H1 (cell line): ENCODE measurements at regions not wholly inside any gene's neighbourhood (a gene's known extent, or its start where the extent isn't known, plus 50 kb on each side); places are given as distances from the start of the nearest gene placed in this dataset.

Source experiments
- CTCF ChIA-PET: fragments of 300-600 bp; sonication (Branson Sonifier 250); formaldehyde crosslinking; loops from one replicate; lab custom pipeline; 2021; ENCODE audit not compliant: partially characterized antibody; lab: Charles Lee
- POLR2A ChIA-PET: fragments of 300-600 bp; sonication (Branson Sonifier 250); formaldehyde crosslinking; loops from one replicate; lab custom pipeline; 2021; ENCODE audit warnings: inconsistent platforms; ENCODE audit not compliant: partially characterized antibody; lab: Charles Lee
- DNase-seq, 2 experiments: peaks; one replicate each; pipeline versions ENCODE4 v3.0.0 to v3.0.0-alpha.2; 2010 to 2022; ENCODE audit warnings: low spot score in 2 of 2, low read depth in 1 of 2, mixed read lengths in 1 of 2
- FAIRE-seq: peaks from 2 replicates; lab custom pipeline; 2011; peaks lifted over from hg19 to GRCh38; lab: Jason Lieb, UNC
- H2AFZ ChIP-seq: 2 replicates; pipeline ENCODE4 v1.8.1; 2012; ENCODE audit warnings: low read length, inconsistent platforms
- H2AK5ac ChIP-seq: 2 replicates; pipeline ENCODE4 v1.6.1; 2013; ENCODE audit warnings: low read depth, low read length
- H2BK120ac ChIP-seq: replicated peaks from 2 replicates; pipeline ENCODE3; 2013; ENCODE audit warnings: low read depth, low read length, inconsistent platforms
- H2BK12ac ChIP-seq: 2 replicates; pipeline ENCODE4 v1.6.1; 2013; ENCODE audit warnings: low read depth, low read length
- H2BK15ac ChIP-seq: 2 replicates; pipeline ENCODE4 v1.6.1; 2013; ENCODE audit warnings: low read length
- H2BK20ac ChIP-seq: 2 replicates; pipeline ENCODE4 v1.6.1; 2013; ENCODE audit warnings: low read length
- H2BK5ac ChIP-seq: 2 replicates; pipeline ENCODE4 v1.6.1; 2013; ENCODE audit warnings: low read depth, low read length
- H3K14ac ChIP-seq: 2 replicates; pipeline ENCODE4 v1.6.1; 2013; ENCODE audit warnings: inconsistent platforms; ENCODE audit not compliant: insufficient read length
- H3K18ac ChIP-seq: 2 replicates; pipeline ENCODE4 v1.6.1; 2013; ENCODE audit warnings: low read length; ENCODE audit errors: extremely low read depth
- H3K23ac ChIP-seq: 2 replicates; pipeline ENCODE4 v1.6.1; 2013; ENCODE audit warnings: inconsistent platforms; ENCODE audit not compliant: insufficient read length
- H3K23me2 ChIP-seq: 2 replicates; pipeline ENCODE4 v1.6.1; 2013; ENCODE audit warnings: low read depth, low read length
- H3K27ac ChIP-seq: 2 replicates; pipeline ENCODE4 v1.6.1; 2011; ENCODE audit warnings: low read depth, low read length, inconsistent platforms
- H3K27me3 ChIP-seq, 4 experiments: replicated peaks in 1 of 4; 1 replicate in 1 of 4; 2 replicates in 3 of 4; pipeline versions ENCODE4 v1.6.1 to v1.8.1; 2011 to 2013; ENCODE audit warnings: low read length in 3 of 4, mild to moderate bottlenecking in 3 of 4, inconsistent platforms in 2 of 4, mixed read lengths in 2 of 4, moderate library complexity in 1 of 4; ENCODE audit not compliant: control insufficient read depth in 3 of 4, insufficient read depth in 3 of 4; ENCODE audit errors: extremely low read depth in 1 of 4
- H3K36me3 ChIP-seq, 4 experiments: 2 replicates each; pipeline versions ENCODE4 v1.6.1 to v1.8.1; 2011 to 2013; ENCODE audit warnings: mild to moderate bottlenecking in 4 of 4, low read length in 3 of 4, moderate library complexity in 2 of 4, control low read depth in 1 of 4, inconsistent platforms in 1 of 4; ENCODE audit not compliant: insufficient read depth in 4 of 4, control insufficient read depth in 2 of 4
- H3K4ac ChIP-seq: replicated peaks from 2 replicates; pipeline ENCODE3; 2013; ENCODE audit warnings: low read length, low read depth, mixed read lengths, inconsistent platforms; ENCODE audit not compliant: insufficient read length
- H3K4me1 ChIP-seq, 4 experiments: replicated peaks in 1 of 4; 1 replicate in 1 of 4; 2 replicates in 3 of 4; pipeline versions ENCODE4 v1.6.1 to v1.8.1; 2011 to 2013; ENCODE audit warnings: low read length in 3 of 4, inconsistent platforms in 2 of 4, mixed read lengths in 1 of 4; ENCODE audit not compliant: insufficient read depth in 4 of 4, control insufficient read depth in 3 of 4
- H3K4me2 ChIP-seq, 2 experiments: 2 replicates each; pipeline versions ENCODE4 v1.6.1 to v1.8.1; 2011 to 2013; ENCODE audit warnings: low read depth in 2 of 2, low read length in 2 of 2, control low read depth in 1 of 2, inconsistent platforms in 1 of 2, mild to moderate bottlenecking in 1 of 2; ENCODE audit not compliant: insufficient read depth in 1 of 2
- H3K4me3 ChIP-seq, 4 experiments: fragments of 200-600, 300-600 bp in 1 of 4; sonication (generic), shearing (Covaris generic), sonication (Bioruptor Twin) in 1 of 4; 2 replicates each; pipeline versions ENCODE4 v1.5.1 to v1.8.1; 2011 to 2016; ENCODE audit warnings: low read length in 4 of 4, low read depth in 3 of 4, control low read depth in 2 of 4, inconsistent platforms in 2 of 4, mild to moderate bottlenecking in 2 of 4, mixed read lengths in 1 of 4, moderate library complexity in 1 of 4; ENCODE audit not compliant: insufficient read depth in 2 of 4; ENCODE audit errors: extremely low read depth in 1 of 4
- H3K56ac ChIP-seq: replicated peaks from 2 replicates; pipeline ENCODE3; 2013; ENCODE audit warnings: low read depth, mild to moderate bottlenecking, mixed read lengths, low read length, inconsistent platforms; ENCODE audit not compliant: insufficient read length
- H3K79me1 ChIP-seq: 2 replicates; pipeline ENCODE4 v1.6.1; 2013; ENCODE audit warnings: low read depth, low read length, control low read depth
- H3K79me2 ChIP-seq, 2 experiments: 2 replicates each; pipeline versions ENCODE4 v1.6.1 to v1.8.1; 2012 to 2013; ENCODE audit warnings: low read length in 2 of 2, mild to moderate bottlenecking in 2 of 2, inconsistent platforms in 1 of 2; ENCODE audit not compliant: insufficient read depth in 2 of 2, control insufficient read depth in 1 of 2
- H3K9ac ChIP-seq, 4 experiments: replicated peaks in 1 of 4; 1 replicate in 1 of 4; 2 replicates in 3 of 4; pipeline versions ENCODE4 v1.6.1 to v1.8.1; 2011 to 2013; ENCODE audit warnings: low read depth in 3 of 4, low read length in 3 of 4, control low read depth in 2 of 4, mild to moderate bottlenecking in 2 of 4, moderate library complexity in 2 of 4, inconsistent platforms in 1 of 4; ENCODE audit errors: extremely low read depth in 1 of 4
- H3K9me3 ChIP-seq, 2 experiments: 2 replicates each; pipeline versions ENCODE4 v1.6.1 to v1.8.1; 2012 to 2013; ENCODE audit warnings: mild to moderate bottlenecking in 2 of 2, moderate library complexity in 2 of 2, control low read depth in 1 of 2, inconsistent platforms in 1 of 2, low read depth in 1 of 2, low read length in 1 of 2, mixed read lengths in 1 of 2; ENCODE audit not compliant: insufficient read depth in 2 of 2
- H4K20me1 ChIP-seq, 2 experiments: replicated peaks in 1 of 2; 2 replicates each; pipeline versions ENCODE3 to v1.8.1; 2011 to 2013; ENCODE audit warnings: inconsistent platforms in 2 of 2, low read length in 2 of 2, mild to moderate bottlenecking in 1 of 2; ENCODE audit not compliant: insufficient read depth in 2 of 2, control insufficient read depth in 1 of 2
- H4K5ac ChIP-seq: 2 replicates; pipeline ENCODE4 v1.6.1; 2013; ENCODE audit warnings: low read length, low read depth, mixed read lengths, inconsistent platforms; ENCODE audit not compliant: insufficient read length
- H4K8ac ChIP-seq: 2 replicates; pipeline ENCODE4 v1.8.0; 2013; ENCODE audit warnings: mild to moderate bottlenecking, moderate library complexity, low read length, inconsistent platforms; ENCODE audit not compliant: insufficient read depth; ENCODE audit errors: extremely low read depth
- H4K91ac ChIP-seq: replicated peaks from 2 replicates; pipeline ENCODE3; 2013; ENCODE audit warnings: low read length, mixed read lengths, inconsistent platforms; ENCODE audit not compliant: insufficient read length
- BACH1 ChIP-seq: IDR thresholded peaks from 2 replicates; pipeline ENCODE4 v1.6.1; 2012; ENCODE audit warnings: low read length, improper control_type of control experiment
- BCL11A ChIP-seq, 2 experiments: IDR thresholded peaks; one replicate each; pipeline ENCODE4 v1.6.1; 2011; ENCODE audit warnings: low read depth in 2 of 2, low read length in 2 of 2, mild to moderate bottlenecking in 2 of 2
- CBX5 ChIP-seq: fragments of 300-800, 300-1000 bp; sonication (generic); IDR thresholded peaks from 2 replicates; pipeline ENCODE4 v1.7.1; 2016; ENCODE audit warnings: antibody characterized with exemption, low read length, low read depth
- EGR1 ChIP-seq: IDR thresholded peaks from 2 replicates; pipeline ENCODE4 v1.6.1; 2011; ENCODE audit warnings: low read depth, low read length, borderline replicate concordance
- EZH2 ChIP-seq: fragments of 200-600 bp; sonication (generic); IDR thresholded peaks from 2 replicates; pipeline ENCODE4 v1.7.1; 2012; ENCODE audit warnings: low read depth, mild to moderate bottlenecking, moderate library complexity, low read length, inconsistent platforms; ENCODE audit not compliant: severe bottlenecking
- JUND ChIP-seq: IDR thresholded peaks from 2 replicates; pipeline ENCODE4 v1.6.1; 2011; ENCODE audit warnings: mild to moderate bottlenecking, improper control_type of control experiment, low read length
- NRF1 ChIP-seq: IDR thresholded peaks from 2 replicates; pipeline ENCODE4 v1.6.1; 2011; ENCODE audit warnings: mild to moderate bottlenecking, low read depth, low read length, improper control_type of control experiment
- PHF8 ChIP-seq: fragments of 200-600 bp; sonication (generic); conservative IDR thresholded peaks from 2 replicates; pipeline ENCODE4 v1.7.1; 2012; ENCODE audit warnings: low read depth, mild to moderate bottlenecking, inconsistent platforms, low read length, moderate library complexity
- POLR2AphosphoS5 ChIP-seq: IDR thresholded peaks from 2 replicates; pipeline ENCODE4 v1.6.1; 2011; ENCODE audit warnings: low read depth, low read length
- POU5F1 ChIP-seq: IDR thresholded peaks from 2 replicates; pipeline ENCODE4 v1.6.1; 2011; ENCODE audit warnings: low read depth, mild to moderate bottlenecking, low read length, moderate library complexity
- RAD21 ChIP-seq, 2 experiments: IDR thresholded peaks in 1 of 2; conservative IDR thresholded peaks in 1 of 2; 2 replicates each; pipeline ENCODE4 v1.6.1; 2011; ENCODE audit warnings: low read depth in 2 of 2, low read length in 2 of 2, improper control_type of control experiment in 1 of 2, inconsistent platforms in 1 of 2, mild to moderate bottlenecking in 1 of 2, moderate library complexity in 1 of 2
- RBBP5 ChIP-seq: IDR thresholded peaks from 2 replicates; pipeline ENCODE4 v1.7.1; 2012; ENCODE audit warnings: low read depth, mild to moderate bottlenecking, inconsistent platforms, low read length, moderate library complexity, borderline replicate concordance
- RFX5 ChIP-seq: IDR thresholded peaks from 2 replicates; pipeline ENCODE4 v1.6.1; 2011; ENCODE audit warnings: low read depth, low read length, improper control_type of control experiment, borderline replicate concordance
- SP1 ChIP-seq: IDR thresholded peaks from 2 replicates; pipeline ENCODE4 v1.6.1; 2011; ENCODE audit warnings: low read depth, low read length
- SP4 ChIP-seq: IDR thresholded peaks from 2 replicates; pipeline ENCODE4 v1.6.1; 2012; ENCODE audit warnings: low read length, inconsistent platforms
- TEAD4 ChIP-seq: IDR thresholded peaks from 2 replicates; pipeline ENCODE4 v1.6.1; 2012; ENCODE audit warnings: low read depth, low read length, inconsistent platforms, mixed read lengths
- YY1 ChIP-seq: IDR thresholded peaks from 2 replicates; pipeline ENCODE4 v1.6.1; 2011; ENCODE audit warnings: low read depth, mild to moderate bottlenecking, low read length
- WGBS, 2 experiments: shearing (Covaris generic) in 1 of 2; methylation state at CpG; one replicate each; pipeline versions ENCODE4 v1.1.6 to v1.1.7; 2013 to 2015; ENCODE audit warnings: low lambda C conversion rate in 2 of 2, mixed read lengths in 2 of 2, inconsistent platforms in 1 of 2, low coverage in 1 of 2, missing lambda C conversion rate in 1 of 2; ENCODE audit not compliant: insufficient replicate concordance in 2 of 2, insufficient coverage in 1 of 2, insufficient read length in 1 of 2; ENCODE audit errors: extremely low coverage in 1 of 2, missing lambda C conversion rate in 1 of 2; 5-methylcytosine and 5-hydroxymethylcytosine counted together

DNA sequence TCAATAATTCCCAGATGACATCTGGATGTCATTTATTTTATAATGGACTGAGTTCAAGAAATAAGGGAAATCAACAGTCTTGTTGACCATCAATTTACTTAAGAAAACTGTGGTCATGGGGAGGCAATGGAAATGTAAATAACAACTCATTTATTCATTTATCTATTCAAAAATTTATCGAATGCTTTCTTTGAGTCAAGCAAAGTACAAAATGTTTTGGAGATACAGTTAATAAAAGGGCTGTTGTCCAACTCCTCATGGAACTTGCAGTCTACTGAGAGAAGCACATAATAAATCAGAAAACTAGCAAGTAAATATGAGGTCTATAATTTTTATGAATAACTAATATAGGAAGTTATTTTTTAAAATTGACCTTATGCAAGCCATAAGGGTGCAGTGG lies 65.5 kb upstream of the KITLG start:
- Histone ChIP-seq H2BK120ac (no peak overlapping the region), H2AK5ac (no peak overlapping the region), H3K4ac (no peak overlapping the region), H2BK15ac (no peak overlapping the region), H4K91ac (no peak overlapping the region), H2AFZ (no peak overlapping the region), H3K36me3 (no peaks in the 10 kb centered on the region), H2BK12ac (no peak overlapping the region), H3K79me2 (no peaks in the 10 kb centered on the region), H3K18ac (no peak overlapping the region), H3K27ac (no peak overlapping the region), H3K79me1 (no peaks in the 10 kb centered on the region), H4K8ac (no peak overlapping the region), H3K14ac (no peak overlapping the region), H3K4me2 (no peak overlapping the region), H3K4me3 (no peak overlapping the region), H3K23me2 (no peaks in the 10 kb centered on the region), H3K23ac (no peak overlapping the region), H2BK20ac (no peak overlapping the region), H3K9me3 (no peaks in the 10 kb centered on the region), H4K5ac (no peak overlapping the region), H3K27me3 (no peaks in the 10 kb centered on the region), H3K56ac (no peak overlapping the region), H2BK5ac (no peak overlapping the region), H3K9ac (no peak overlapping the region), H3K4me1 (no peaks in the 10 kb centered on the region), H4K20me1 (no peaks in the 10 kb centered on the region)
- POLR2A ChIA-PET: no interaction called here
- CTCF ChIA-PET: interaction anchor here (1.0 kb wide), 1 partner anchor 348 kb away, joined by 3 read pairs; no protein-coding TSS in a partner anchor
- DNase-seq: no peak
- 96% methylated on average over 1 of the region's 1 CpG; no CpG with 5 or more reads in 1 of the 2 experiments for WGBS, 2 experiments
- no peak for FAIRE-seq
- TF ChIP-seq RBBP5 (no peak), TEAD4 (no peak), BACH1 (no peak), PHF8 (no peak), EZH2 (no peak), NRF1 (no peak), SP4 (no peak), BCL11A (IDR thresholded peaks at IDR 0.05; ENCODE audit: low read depth in 2 of 2, low read length in 2 of 2) (no peak), RFX5 (no peak), EGR1 (no peak), JUND (no peak), POLR2AphosphoS5 (no peak), CBX5 (no peak), SP1 (no peak), POU5F1 (no peak), RAD21 (IDR thresholded peaks at IDR 0.05 in 1 of 2, conservative IDR thresholded peaks at IDR 0.05 in 1 of 2; ENCODE audit: low read depth in 2 of 2, low read length in 2 of 2) (no peak), YY1 (no peak)
